ENCODE measurements at regions not wholly inside any gene's neighbourhood (a gene's known extent, or its start where the extent isn't known, plus 50 kb on each side); places are given as distances from the start of the nearest gene placed in this dataset.

- no peak for FAIRE-seq
Measured at GRCh38 chr12:58761308-58761707, 159.0 kb downstream of the LRIG3 start.

- FAIRE-seq = no peak
Measured at GRCh38 chr12:58764100-58764953, 156.0 kb downstream of the LRIG3 start.

GRCh38 chr12:58765076-58765475 is 155.2 kb downstream of the LRIG3 start:
- no peak for FAIRE-seq

- no peak for FAIRE-seq
Measured at GRCh38 chr12:58765653-58766512, 154.4 kb downstream of the LRIG3 start.

GRCh38 chr12:58766513-58766870 is 153.8 kb downstream of the LRIG3 start:
- no peak for FAIRE-seq

GRCh38 chr12:58767496-58767895 is 152.8 kb downstream of the LRIG3 start:
- no peak for FAIRE-seq

- no peak for FAIRE-seq
Measured at GRCh38 chr12:58773986-58774385, 146.3 kb downstream of the LRIG3 start.

- FAIRE-seq = no peak
Measured at GRCh38 chr12:58774731-58775130, 145.6 kb downstream of the LRIG3 start.

- FAIRE-seq = no peak
Measured at GRCh38 chr12:58775396-58775795, 144.9 kb downstream of the LRIG3 start.

GRCh38 chr12:58776144-58776543 is 144.2 kb downstream of the LRIG3 start:
- no peak for FAIRE-seq

GRCh38 chr12:58777815-58778214 is 142.5 kb downstream of the LRIG3 start:
- FAIRE-seq = no peak

- no peak for FAIRE-seq
Measured at GRCh38 chr12:58781609-58782008, 138.7 kb downstream of the LRIG3 start.

- FAIRE-seq = no peak
Measured at GRCh38 chr12:58787021-58787760, 133.1 kb downstream of the LRIG3 start.

- FAIRE-seq = no peak
Measured at GRCh38 chr12:58794859-58795258, 125.4 kb downstream of the LRIG3 start.

- no peak for FAIRE-seq
Measured at GRCh38 chr12:58795825-58796224, 124.5 kb downstream of the LRIG3 start.

GRCh38 chr12:58801986-58802385 is 118.3 kb downstream of the LRIG3 start:
- FAIRE-seq = no peak

- no peak for FAIRE-seq
Measured at GRCh38 chr12:58803908-58804307, 116.4 kb downstream of the LRIG3 start.

- FAIRE-seq = no peak
Measured at GRCh38 chr12:58804749-58805148, 115.6 kb downstream of the LRIG3 start.

GRCh38 chr12:58809064-58809607 is 111.2 kb downstream of the LRIG3 start:
- no peak for FAIRE-seq

GRCh38 chr12:58811346-58811745 is 109.0 kb downstream of the LRIG3 start:
- no peak for FAIRE-seq

GRCh38 chr12:58812214-58812613 is 108.1 kb downstream of the LRIG3 start:
- no peak for FAIRE-seq

GRCh38 chr12:58814036-58814435 is 106.3 kb downstream of the LRIG3 start:
- no peak for FAIRE-seq

GRCh38 chr12:58815235-58815634 is 105.1 kb downstream of the LRIG3 start:
- no peak for FAIRE-seq
